HCT116 (cell line): ENCODE measurements at regions not wholly inside any gene's neighbourhood (a gene's known extent, or its start where the extent isn't known, plus 50 kb on each side); places are given as distances from the start of the nearest gene placed in this dataset.

Experiments
- ATAC-seq: fragments of 200-7000 bp; cut with Tn5 transposase; 2 replicates; pipeline ENCODE4 v1.9.1; 2020; ENCODE audit warnings: mild to moderate bottlenecking, moderate library complexity
- BruUV-seq: library from RNA; stranded (reverse); fragments of 400-500 nt; replicated peaks from 2 replicates; lab custom pipeline; 2021; lab: Mats Ljungman, UMichigan
- CTCF ChIA-PET: fragments of 300-600 bp; sonication (Branson Sonifier 250); formaldehyde crosslinking; loops from one replicate; lab custom pipeline; 2021; ENCODE audit warnings: antibody characterized with exemption; lab: Charles Lee
- POLR2A ChIA-PET: fragments of 300-600, 350-600 bp; sonication (Branson Sonifier 250); formaldehyde crosslinking; loops from one replicate; lab custom pipeline; 2021; ENCODE audit warnings: antibody characterized with exemption; lab: Charles Lee
- RAD21 ChIA-PET, 2 experiments: fragments of 300-600 bp; sonication (Branson Sonifier 250); formaldehyde crosslinking; loops; one replicate each; lab custom pipeline; 2023; ENCODE audit warnings: low total read pairs in 2 of 2; ENCODE audit not compliant: uncharacterized antibody in 2 of 2, unreplicated experiment in 2 of 2, low non-redundant PET in 1 of 2; lab: Charles Lee
- DNase-seq: peaks from one replicate; pipeline ENCODE4 v3.0.0-alpha.2; 2010; ENCODE audit warnings: low read depth, low spot score
- H2AFZ ChIP-seq: fragments of 200-600 bp; shearing (Covaris generic), sonication (generic); 2 replicates; pipeline ENCODE4 v1.6.1; 2017; ENCODE audit warnings: low read depth, mixed run types, mixed read lengths, antibody characterized with exemption, low read length; ENCODE audit not compliant: poor library complexity, severe bottlenecking
- H3K27ac ChIP-seq: 2 replicates; pipeline ENCODE4 v1.5.1; 2012; ENCODE audit warnings: low read depth, low read length
- H3K27me3 ChIP-seq: fragments of 200-600 bp; sonication (generic); 2 replicates; pipeline ENCODE4 v1.6.1; 2016; ENCODE audit warnings: mixed run types, low read length, mixed read lengths; ENCODE audit not compliant: insufficient read depth
- H3K36me3 ChIP-seq, 2 experiments: fragments of 200-500 bp in 1 of 2; fragments of 200-600 bp in 1 of 2; sonication (Bioruptor generic) in 1 of 2; sonication (generic) in 1 of 2; 2 replicates each; pipeline versions ENCODE4 v1.5.1 to v1.6.1; 2014 to 2016; ENCODE audit warnings: low read length in 2 of 2, inconsistent platforms in 1 of 2, mixed read lengths in 1 of 2, mixed run types in 1 of 2; ENCODE audit not compliant: insufficient read depth in 2 of 2, control insufficient read depth in 1 of 2
- H3K4me1 ChIP-seq, 2 experiments: fragments of 200-600 bp in 1 of 2; sonication (generic) in 1 of 2; 2 replicates each; pipeline versions ENCODE4 v1.5.1 to v1.6.1; 2012 to 2017; ENCODE audit warnings: low read length in 2 of 2, inconsistent platforms in 1 of 2, mild to moderate bottlenecking in 1 of 2, mixed read lengths in 1 of 2, mixed run types in 1 of 2, moderate library complexity in 1 of 2; ENCODE audit not compliant: insufficient read depth in 2 of 2, control insufficient read depth in 1 of 2
- H3K4me2 ChIP-seq: fragments of 200-600 bp; sonication (generic); 2 replicates; pipeline ENCODE4 v1.6.1; 2017; ENCODE audit warnings: mixed run types, low read length, mixed read lengths
- H3K4me3 ChIP-seq, 2 experiments: fragments of 200-600 bp in 1 of 2; sonication (generic) in 1 of 2; replicated peaks in 1 of 2; 2 replicates each; pipeline ENCODE4 v1.5.1; 2011 to 2016; ENCODE audit warnings: low read length in 2 of 2, control low read depth in 1 of 2, low read depth in 1 of 2, mild to moderate bottlenecking in 1 of 2, mixed read lengths in 1 of 2, mixed run types in 1 of 2
- H3K79me2 ChIP-seq: fragments of 200-600 bp; sonication (generic); 2 replicates; pipeline ENCODE4 v1.6.1; 2017; ENCODE audit warnings: mild to moderate bottlenecking, mixed run types, low read length, moderate library complexity, mixed read lengths; ENCODE audit not compliant: insufficient read depth
- H3K9ac ChIP-seq: fragments of 200-600 bp; sonication (generic); 2 replicates; pipeline ENCODE4 v1.6.1; 2016; ENCODE audit warnings: low read length, mixed read lengths
- H3K9me2 ChIP-seq: fragments of 200-600 bp; sonication (generic), shearing (Covaris generic); 2 replicates; pipeline ENCODE4 v1.6.1; 2017; ENCODE audit warnings: mixed run types, mild to moderate bottlenecking, moderate library complexity; ENCODE audit not compliant: insufficient read depth
- H3K9me3 ChIP-seq, 2 experiments: fragments of 200-500 bp in 1 of 2; fragments of 200-600 bp in 1 of 2; sonication (Bioruptor generic) in 1 of 2; sonication (generic) in 1 of 2; 2 replicates each; pipeline ENCODE4 v1.6.1; 2014 to 2017; ENCODE audit warnings: low read length in 2 of 2, mixed read lengths in 2 of 2, inconsistent platforms in 1 of 2, low read depth in 1 of 2, mild to moderate bottlenecking in 1 of 2, mixed run types in 1 of 2, moderate library complexity in 1 of 2; ENCODE audit not compliant: control insufficient read depth in 1 of 2, insufficient read depth in 1 of 2
- H4K20me1 ChIP-seq: fragments of 200-600 bp; sonication (generic), shearing (Covaris generic); 2 replicates; pipeline ENCODE4 v1.6.1; 2017; ENCODE audit warnings: mixed run types, mild to moderate bottlenecking, moderate library complexity; ENCODE audit not compliant: insufficient read depth
- CEBPB ChIP-seq: IDR thresholded peaks from 2 replicates; pipeline ENCODE4 v1.6.1; 2012; ENCODE audit warnings: low read depth
- EGR1 ChIP-seq: IDR thresholded peaks from 2 replicates; pipeline ENCODE4 v1.6.1; 2012; ENCODE audit warnings: low read depth
- ELF1 ChIP-seq: IDR thresholded peaks from 2 replicates; pipeline ENCODE4 v1.6.1; 2012; ENCODE audit warnings: low read depth, borderline replicate concordance
- EZH2 ChIP-seq: fragments of 200-600 bp; sonication (generic); IDR thresholded peaks from 2 replicates; pipeline ENCODE4 v1.6.1; 2017; ENCODE audit warnings: antibody characterized with exemption, mixed run types
- FOSL1 ChIP-seq: IDR thresholded peaks from 2 replicates; pipeline ENCODE4 v1.6.1; 2012; ENCODE audit warnings: low read depth
- JUND ChIP-seq: IDR thresholded peaks from 2 replicates; pipeline ENCODE4 v1.6.1; 2012
- POLR2AphosphoS5 ChIP-seq: IDR thresholded peaks from 2 replicates; pipeline ENCODE4 v1.6.1; 2011; ENCODE audit warnings: mild to moderate bottlenecking, low read depth, low read length, moderate library complexity
- RAD21 ChIP-seq: IDR thresholded peaks from 2 replicates; pipeline ENCODE4 v1.6.1; 2012; ENCODE audit warnings: low read depth, mild to moderate bottlenecking
- SIN3A ChIP-seq: IDR thresholded peaks from 2 replicates; pipeline ENCODE4 v1.6.1; 2012; ENCODE audit warnings: low read depth
- SP1 ChIP-seq: IDR thresholded peaks from 2 replicates; pipeline ENCODE4 v1.6.1; 2012; ENCODE audit warnings: low read depth
- intact Hi-C: fragments of 100-400 bp; cut with micrococcal nuclease; formaldehyde crosslinking; loops from 2 replicates; pipeline ENCODE4 v1.10.0; 2022
- TF ChIP-seq, protein P1 (sequence below): IDR thresholded peaks from 2 replicates; pipeline ENCODE4 v1.6.1; 2012; ENCODE audit warnings: low read depth

DNA sequence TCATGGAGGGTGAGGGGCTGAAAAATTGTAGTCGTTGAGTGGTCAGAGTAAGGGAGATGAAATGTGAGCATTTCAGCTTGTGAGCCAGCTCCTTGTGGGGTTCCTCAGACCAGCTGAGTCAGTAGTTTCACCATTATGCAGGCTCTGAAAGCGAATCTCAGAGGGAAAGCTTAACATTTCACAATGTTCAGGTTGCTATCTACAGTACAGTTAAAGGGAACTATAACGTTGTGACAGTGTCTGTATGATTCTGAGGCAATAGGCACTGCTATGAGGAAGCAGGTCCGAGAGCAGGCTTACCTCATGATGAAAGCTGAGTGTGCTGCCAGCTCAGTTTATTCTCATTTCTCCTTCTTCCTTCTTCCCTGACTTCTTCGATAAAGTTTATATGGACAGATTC lies 469.6 kb downstream of the EDEM1 start:
- ChIA-PET RAD21 (no interaction called here), POLR2A (no interaction called here), CTCF (no interaction called here)
- no peaks in the 10 kb centered on the region for H3K27me3 ChIP-seq
- H3K9me3 ChIP-seq: no peaks in the 10 kb centered on the region
- H2AFZ ChIP-seq: no peak overlapping the region
- no peak for DNase-seq
- H4K20me1 ChIP-seq: no peaks in the 10 kb centered on the region
- H3K4me2 ChIP-seq: no peak overlapping the region
- no peaks in the 10 kb centered on the region for H3K4me1 ChIP-seq
- no peaks in the 10 kb centered on the region for H3K79me2 ChIP-seq
- no peak overlapping the region for H3K27ac ChIP-seq
- H3K4me3 ChIP-seq: no peak overlapping the region
- H3K36me3 ChIP-seq: no peaks in the 10 kb centered on the region
- no peak overlapping the region for H3K9ac ChIP-seq
- ATAC-seq: no peak
- BruUV-seq: no TSS peak
- intact Hi-C loops: no loop called here
- no peaks in the 10 kb centered on the region for H3K9me2 ChIP-seq
- TF ChIP-seq, protein P1, sequence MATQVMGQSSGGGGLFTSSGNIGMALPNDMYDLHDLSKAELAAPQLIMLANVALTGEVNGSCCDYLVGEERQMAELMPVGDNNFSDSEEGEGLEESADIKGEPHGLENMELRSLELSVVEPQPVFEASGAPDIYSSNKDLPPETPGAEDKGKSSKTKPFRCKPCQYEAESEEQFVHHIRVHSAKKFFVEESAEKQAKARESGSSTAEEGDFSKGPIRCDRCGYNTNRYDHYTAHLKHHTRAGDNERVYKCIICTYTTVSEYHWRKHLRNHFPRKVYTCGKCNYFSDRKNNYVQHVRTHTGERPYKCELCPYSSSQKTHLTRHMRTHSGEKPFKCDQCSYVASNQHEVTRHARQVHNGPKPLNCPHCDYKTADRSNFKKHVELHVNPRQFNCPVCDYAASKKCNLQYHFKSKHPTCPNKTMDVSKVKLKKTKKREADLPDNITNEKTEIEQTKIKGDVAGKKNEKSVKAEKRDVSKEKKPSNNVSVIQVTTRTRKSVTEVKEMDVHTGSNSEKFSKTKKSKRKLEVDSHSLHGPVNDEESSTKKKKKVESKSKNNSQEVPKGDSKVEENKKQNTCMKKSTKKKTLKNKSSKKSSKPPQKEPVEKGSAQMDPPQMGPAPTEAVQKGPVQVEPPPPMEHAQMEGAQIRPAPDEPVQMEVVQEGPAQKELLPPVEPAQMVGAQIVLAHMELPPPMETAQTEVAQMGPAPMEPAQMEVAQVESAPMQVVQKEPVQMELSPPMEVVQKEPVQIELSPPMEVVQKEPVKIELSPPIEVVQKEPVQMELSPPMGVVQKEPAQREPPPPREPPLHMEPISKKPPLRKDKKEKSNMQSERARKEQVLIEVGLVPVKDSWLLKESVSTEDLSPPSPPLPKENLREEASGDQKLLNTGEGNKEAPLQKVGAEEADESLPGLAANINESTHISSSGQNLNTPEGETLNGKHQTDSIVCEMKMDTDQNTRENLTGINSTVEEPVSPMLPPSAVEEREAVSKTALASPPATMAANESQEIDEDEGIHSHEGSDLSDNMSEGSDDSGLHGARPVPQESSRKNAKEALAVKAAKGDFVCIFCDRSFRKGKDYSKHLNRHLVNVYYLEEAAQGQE: no peak
- TF ChIP-seq FOSL1: no peak
- no peak for TF ChIP-seq CEBPB
- no peak for TF ChIP-seq EGR1
- no peak for TF ChIP-seq SIN3A
- TF ChIP-seq POLR2AphosphoS5: no peak
- TF ChIP-seq EZH2: no peak
- TF ChIP-seq RAD21: no peak
- no peak for TF ChIP-seq JUND
- TF ChIP-seq SP1: no peak
- TF ChIP-seq ELF1: no peak
